HFF-Myc (cell line): ENCODE measurements at regions not wholly inside any gene's neighbourhood (a gene's known extent, or its start where the extent isn't known, plus 50 kb on each side); places are given as distances from the start of the nearest gene placed in this dataset.
"Not testable (repeated sequence)": the region's sequence is repeated elsewhere in the genome, so short reads cannot be mapped to it uniquely, and the experiment has no call there.

ENCODE experiments used
- DNase-seq: peaks from one replicate; pipeline ENCODE4 v3.0.0-alpha.2; 2011; ENCODE audit warnings: low read depth; ENCODE audit errors: extremely low read depth
- H3K4me3 ChIP-seq: replicated peaks from 2 replicates; pipeline ENCODE4 v1.5.1; 2011; ENCODE audit warnings: low read depth, mild to moderate bottlenecking, control low read depth, low read length
- TF ChIP-seq, protein P1 (sequence below): IDR thresholded peaks from 2 replicates; pipeline ENCODE4 v1.5.1; 2012; ENCODE audit warnings: mild to moderate bottlenecking, low read depth, low read length, control low read depth; ENCODE audit errors: missing control alignments

DNA sequence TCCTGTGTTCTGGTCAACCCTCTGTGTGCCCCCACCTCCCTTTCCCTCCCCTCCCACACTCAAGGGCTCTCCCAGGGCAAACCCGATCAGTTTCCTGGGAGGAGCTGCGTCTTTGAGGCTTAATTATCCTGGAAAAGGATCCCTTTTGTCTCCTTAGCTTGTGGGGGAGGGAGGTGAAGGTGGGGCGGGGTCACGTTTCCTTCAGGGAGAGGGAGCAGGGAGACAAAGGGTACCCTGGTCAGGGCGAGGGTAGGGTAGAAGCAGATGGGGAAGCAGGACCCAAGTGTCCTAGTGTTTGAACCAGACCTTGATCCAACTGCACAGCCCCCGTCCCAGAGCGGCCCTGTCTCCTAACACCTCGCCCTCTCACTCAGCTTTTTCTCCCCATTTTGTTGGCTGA, 90.1 kb downstream of the HIF1AN start:
- DNase-seq: no peak
- no peak overlapping the region for H3K4me3 ChIP-seq
- TF ChIP-seq, protein P1, sequence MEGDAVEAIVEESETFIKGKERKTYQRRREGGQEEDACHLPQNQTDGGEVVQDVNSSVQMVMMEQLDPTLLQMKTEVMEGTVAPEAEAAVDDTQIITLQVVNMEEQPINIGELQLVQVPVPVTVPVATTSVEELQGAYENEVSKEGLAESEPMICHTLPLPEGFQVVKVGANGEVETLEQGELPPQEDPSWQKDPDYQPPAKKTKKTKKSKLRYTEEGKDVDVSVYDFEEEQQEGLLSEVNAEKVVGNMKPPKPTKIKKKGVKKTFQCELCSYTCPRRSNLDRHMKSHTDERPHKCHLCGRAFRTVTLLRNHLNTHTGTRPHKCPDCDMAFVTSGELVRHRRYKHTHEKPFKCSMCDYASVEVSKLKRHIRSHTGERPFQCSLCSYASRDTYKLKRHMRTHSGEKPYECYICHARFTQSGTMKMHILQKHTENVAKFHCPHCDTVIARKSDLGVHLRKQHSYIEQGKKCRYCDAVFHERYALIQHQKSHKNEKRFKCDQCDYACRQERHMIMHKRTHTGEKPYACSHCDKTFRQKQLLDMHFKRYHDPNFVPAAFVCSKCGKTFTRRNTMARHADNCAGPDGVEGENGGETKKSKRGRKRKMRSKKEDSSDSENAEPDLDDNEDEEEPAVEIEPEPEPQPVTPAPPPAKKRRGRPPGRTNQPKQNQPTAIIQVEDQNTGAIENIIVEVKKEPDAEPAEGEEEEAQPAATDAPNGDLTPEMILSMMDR: no peak

DNA sequence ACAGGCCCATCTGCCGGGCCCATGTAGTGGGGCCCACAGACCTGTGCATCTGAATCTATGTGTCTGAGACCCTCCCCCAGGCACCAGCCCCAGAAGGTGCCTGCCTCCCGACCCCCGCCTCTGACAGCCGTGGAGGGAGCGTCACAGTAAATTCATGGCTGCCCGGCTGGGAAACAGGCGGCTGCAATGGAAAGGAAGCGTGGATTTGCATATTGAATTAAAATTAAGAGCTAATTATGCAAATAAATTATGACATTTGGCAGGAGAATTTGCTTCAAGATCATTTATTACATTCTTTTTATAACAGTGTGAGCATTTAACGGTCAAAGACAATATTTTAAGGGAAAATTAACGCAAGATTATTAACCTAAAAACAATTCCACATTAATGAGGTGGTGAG, 92.3 kb downstream of the HIF1AN start:
- TF ChIP-seq, protein P1: no peak
- no peak overlapping the region for H3K4me3 ChIP-seq
- DNase-seq: no peak

DNA sequence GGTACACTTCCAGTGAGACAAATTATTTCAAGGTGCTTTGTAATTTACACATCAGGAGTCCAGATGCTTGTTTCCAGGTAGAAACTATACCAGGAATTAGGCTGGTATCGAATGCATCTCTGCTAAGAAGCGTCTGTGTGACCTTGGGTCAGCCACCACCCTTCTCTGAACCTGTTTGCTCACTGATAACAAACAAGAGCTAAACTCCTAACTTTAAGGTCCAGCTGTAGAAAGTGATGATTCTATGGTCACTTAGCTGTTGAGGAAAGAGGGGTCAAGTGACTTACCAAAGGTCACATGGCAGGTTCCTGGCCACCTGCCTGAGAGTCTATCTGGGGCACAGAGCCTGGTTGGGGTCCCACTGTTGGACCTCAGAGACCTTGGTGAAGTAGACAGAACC, 95.4 kb downstream of the HIF1AN start:
- TF ChIP-seq, protein P1: no peak
- no peak overlapping the region for H3K4me3 ChIP-seq
- no peak for DNase-seq

DNA sequence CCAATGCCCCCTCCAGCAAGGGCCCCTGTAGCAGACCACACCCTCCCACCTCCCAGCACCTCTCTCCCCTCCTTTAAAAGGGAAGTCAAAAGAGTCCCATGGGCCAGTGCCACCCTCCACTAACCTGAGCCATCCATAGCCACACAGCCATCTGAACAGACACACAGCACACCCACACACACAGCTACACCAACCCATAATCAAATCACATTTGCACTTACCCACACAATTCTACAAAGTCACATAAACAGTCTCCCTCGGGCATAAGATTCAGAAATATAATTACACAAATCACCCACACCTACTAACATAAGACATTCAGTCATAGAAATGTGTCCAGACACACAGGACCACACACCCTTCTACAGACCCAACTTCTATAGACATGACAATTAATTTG, 96.3 kb downstream of the HIF1AN start:
- TF ChIP-seq, protein P1: no peak
- DNase-seq: no peak
- no peak overlapping the region for H3K4me3 ChIP-seq

DNA sequence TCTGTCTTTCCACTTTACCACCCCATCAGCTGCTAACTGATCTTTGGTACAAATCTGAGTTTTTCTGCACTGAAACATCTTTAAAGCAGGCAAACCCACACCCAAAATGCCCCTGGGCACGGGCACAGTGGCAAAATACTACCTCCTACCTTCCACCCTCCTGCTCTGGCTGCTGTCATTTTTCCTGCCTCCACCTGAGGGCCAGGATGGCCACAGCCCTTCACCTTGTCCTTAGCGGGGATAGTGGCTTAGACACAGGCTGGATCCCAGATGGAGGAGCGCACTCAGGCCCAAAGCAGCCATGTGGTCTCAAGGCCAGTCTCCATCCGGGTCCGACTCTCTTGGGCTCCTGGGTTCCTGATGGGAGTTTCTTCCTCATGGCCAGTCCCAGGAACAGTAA, 98.3 kb downstream of the HIF1AN start:
- DNase-seq: no peak
- TF ChIP-seq, protein P1: no peak
- no peak overlapping the region for H3K4me3 ChIP-seq

DNA sequence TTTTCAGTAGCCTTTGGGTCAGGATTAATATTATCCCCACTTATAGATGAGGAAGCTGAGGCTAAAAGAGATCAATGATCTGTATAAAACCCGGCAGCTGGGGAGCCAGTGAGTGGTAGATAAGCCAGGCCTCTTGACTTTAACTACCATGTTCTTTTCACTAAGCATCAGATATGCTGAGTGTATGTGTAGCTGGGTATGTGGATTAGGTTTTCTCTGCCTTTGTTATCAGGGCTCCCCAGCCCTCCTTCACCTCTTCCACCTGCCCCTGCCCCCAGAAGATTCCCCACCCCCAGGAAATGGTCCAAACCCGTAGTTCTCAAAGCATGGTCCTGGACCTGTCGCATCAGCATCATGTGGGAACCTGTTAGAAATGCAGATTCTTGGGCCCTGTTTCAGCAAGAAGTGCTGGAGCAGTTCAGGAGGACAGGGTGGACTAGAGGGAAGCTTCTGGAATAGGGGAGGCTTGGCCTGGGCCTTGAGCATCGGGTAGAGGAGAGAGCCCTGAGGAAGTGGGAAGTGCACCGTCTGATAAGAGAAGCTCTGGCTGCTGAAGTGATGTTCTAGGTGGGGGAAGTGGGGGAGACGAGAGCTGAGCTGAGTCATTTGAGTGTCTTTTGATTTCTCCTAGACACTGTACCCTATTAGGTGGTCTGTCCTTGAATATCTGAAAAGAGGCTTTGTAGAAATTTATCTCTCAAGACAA, 101.3 kb downstream of the HIF1AN start:
- no peak overlapping the region for H3K4me3 ChIP-seq
- DNase-seq: no peak
- TF ChIP-seq, protein P1: no peak

DNA sequence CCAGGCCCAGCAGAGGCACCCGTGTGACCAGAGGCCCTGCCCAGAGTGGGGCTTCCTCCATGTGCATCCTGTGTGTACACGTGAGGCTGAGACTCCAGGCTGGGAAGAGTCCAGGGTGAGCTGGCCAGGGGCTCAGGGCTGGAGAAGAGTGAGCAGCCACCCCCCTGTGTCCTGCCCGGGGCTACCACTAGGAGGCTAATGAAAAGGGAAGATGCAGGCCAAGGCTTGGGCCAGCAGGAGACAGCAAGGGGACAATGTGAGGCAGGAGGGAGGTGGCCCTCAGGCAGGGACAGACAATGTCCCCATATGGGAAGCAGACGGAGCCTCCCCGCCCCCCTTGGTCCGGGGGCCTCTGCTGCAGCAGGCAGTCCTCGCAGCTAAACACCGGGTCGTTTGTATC, 102.0 kb downstream of the HIF1AN start:
- TF ChIP-seq, protein P1: peak; percentile 56
- no peak for DNase-seq
- H3K4me3 ChIP-seq: no peak overlapping the region

DNA sequence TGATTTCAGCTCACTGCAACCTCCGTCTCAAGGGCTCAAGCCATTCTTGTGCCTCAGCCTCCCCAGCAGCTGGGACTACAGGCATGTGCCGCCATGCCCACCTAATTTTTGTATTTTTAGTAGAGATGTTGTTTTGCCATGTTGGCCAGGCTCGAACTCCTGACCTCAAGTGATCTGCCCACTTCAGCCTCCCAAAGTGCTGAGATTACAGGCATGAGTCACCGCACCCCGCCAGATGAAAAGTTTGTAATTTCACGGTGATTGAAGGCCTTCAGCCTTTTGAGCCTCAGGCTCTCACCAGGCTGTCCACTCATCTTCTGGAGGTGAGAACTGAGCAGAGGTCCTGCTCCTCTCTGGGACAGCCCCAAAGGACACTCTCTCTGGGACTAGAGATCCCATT, 103.2 kb downstream of the HIF1AN start:
- DNase-seq, H3K4me3 ChIP-seq: not testable (repeated sequence)
